WERI-Rb-1 (cell line): ENCODE measurements at regions not wholly inside any gene's neighbourhood (a gene's known extent, or its start where the extent isn't known, plus 50 kb on each side); places are given as distances from the start of the nearest gene placed in this dataset.

Experiments
- DNase-seq: peaks from one replicate; pipeline ENCODE4 v3.0.0-alpha.2; 2020
- H3K27ac ChIP-seq: fragments of 250-450 bp; sonication (Bioruptor Pico); 2 replicates; pipeline ENCODE4 v1.5.1; 2020; ENCODE audit warnings: mild to moderate bottlenecking, moderate library complexity
- H3K27me3 ChIP-seq: fragments of 250-450 bp; sonication (Bioruptor Pico); 2 replicates; pipeline ENCODE4 v1.5.1; 2021; ENCODE audit warnings: mild to moderate bottlenecking, low read depth, moderate library complexity; ENCODE audit not compliant: insufficient read depth, severe bottlenecking
- H3K36me3 ChIP-seq: fragments of 250-450 bp; sonication (Bioruptor Pico); 2 replicates; pipeline ENCODE4 v1.5.1; 2020; ENCODE audit warnings: mild to moderate bottlenecking, moderate library complexity
- H3K4me3 ChIP-seq: 2 replicates; pipeline ENCODE4 v1.5.1; 2011; ENCODE audit warnings: low read depth, mild to moderate bottlenecking, control low read depth, low read length
- H3K9me3 ChIP-seq: fragments of 250-450 bp; sonication (Bioruptor Pico); 2 replicates; pipeline ENCODE4 v1.5.1; 2021; ENCODE audit warnings: mild to moderate bottlenecking, moderate library complexity; ENCODE audit not compliant: severe bottlenecking
- CTCF ChIP-seq: IDR thresholded peaks from 2 replicates; pipeline ENCODE4 v1.5.1; 2011; ENCODE audit warnings: low read depth, mild to moderate bottlenecking, control low read depth, inconsistent platforms, low read length

GRCh38 chr16:85389679-85390470 lies 223.2 kb upstream of the GSE1 start:
- H3K27me3 ChIP-seq = no peaks in the 10 kb centered on the region
- H3K27ac ChIP-seq = no peak overlapping the region
- no peaks in the 10 kb centered on the region for H3K36me3 ChIP-seq
- peak; percentile 2 for DNase-seq
- H3K4me3 ChIP-seq = no peak overlapping the region
- no peaks in the 10 kb centered on the region for H3K9me3 ChIP-seq
- TF ChIP-seq CTCF = no peak

- no peaks in the 10 kb centered on the region for H3K36me3 ChIP-seq
- no peaks in the 10 kb centered on the region for H3K27me3 ChIP-seq
- TF ChIP-seq CTCF = no peak
- no peak overlapping the region for H3K4me3 ChIP-seq
- no peak overlapping the region for H3K27ac ChIP-seq
- no peak for DNase-seq
- H3K9me3 ChIP-seq = no peaks in the 10 kb centered on the region
Measured at GRCh38 chr16:85390511-85391174, 222.5 kb upstream of the GSE1 start.

- no peak for TF ChIP-seq CTCF
- no peaks in the 10 kb centered on the region for H3K36me3 ChIP-seq
- no peaks in the 10 kb centered on the region for H3K27me3 ChIP-seq
- no peak overlapping the region for H3K4me3 ChIP-seq
- no peaks in the 10 kb centered on the region for H3K9me3 ChIP-seq
- no peak overlapping the region for H3K27ac ChIP-seq
- no peak for DNase-seq
Measured at GRCh38 chr16:85391175-85391707, 221.9 kb upstream of the GSE1 start.

- no peak for DNase-seq
- no peaks in the 10 kb centered on the region for H3K27me3 ChIP-seq
- no peak overlapping the region for H3K27ac ChIP-seq
- H3K4me3 ChIP-seq = no peak overlapping the region
- no peaks in the 10 kb centered on the region for H3K9me3 ChIP-seq
- no peaks in the 10 kb centered on the region for H3K36me3 ChIP-seq
- no peak for TF ChIP-seq CTCF
Measured at GRCh38 chr16:85391769-85392583, 221.1 kb upstream of the GSE1 start.

GRCh38 chr16:85392756-85393673 lies 220.1 kb upstream of the GSE1 start:
- H3K9me3 ChIP-seq = no peaks in the 10 kb centered on the region
- H3K4me3 ChIP-seq = no peak overlapping the region
- H3K27ac ChIP-seq = no peak overlapping the region
- DNase-seq = peak; percentile 3
- no peak for TF ChIP-seq CTCF
- H3K36me3 ChIP-seq = no peaks in the 10 kb centered on the region
- H3K27me3 ChIP-seq = no peaks in the 10 kb centered on the region
